Activated naive CD4-positive, alpha-beta T cell treated with anti-CD3 and anti-CD28 coated beads, Interleukin-2, amount 50 U/mL, for 16 hours (primary cell): ENCODE measurements at regions not wholly inside any gene's neighbourhood (a gene's known extent, or its start where the extent isn't known, plus 50 kb on each side); places are given as distances from the start of the nearest gene placed in this dataset.

Experiments used
- DNase-seq: peaks from one replicate; pipeline ENCODE4 v3.0.0-alpha.2; 2020

DNA sequence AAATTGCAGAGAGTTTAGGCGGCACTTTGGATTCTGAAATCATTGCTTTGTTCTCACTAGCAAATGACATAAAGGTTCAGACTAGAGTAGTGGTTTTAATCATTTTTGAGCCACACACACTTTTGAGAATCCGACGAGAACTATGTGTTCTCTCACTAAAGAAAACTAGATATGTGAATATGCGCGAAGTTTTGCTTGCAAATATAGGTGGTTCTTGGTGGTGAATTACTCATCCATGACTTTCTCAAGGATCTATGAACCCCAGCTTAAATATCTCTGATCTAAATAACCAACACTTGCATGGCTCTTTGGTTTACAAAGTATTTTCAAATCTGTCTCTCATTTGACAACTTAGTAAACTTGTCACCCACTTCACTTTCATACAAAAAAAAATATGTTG lies 54.8 kb downstream of the NOG start:
- DNase-seq, result no peak

DNA sequence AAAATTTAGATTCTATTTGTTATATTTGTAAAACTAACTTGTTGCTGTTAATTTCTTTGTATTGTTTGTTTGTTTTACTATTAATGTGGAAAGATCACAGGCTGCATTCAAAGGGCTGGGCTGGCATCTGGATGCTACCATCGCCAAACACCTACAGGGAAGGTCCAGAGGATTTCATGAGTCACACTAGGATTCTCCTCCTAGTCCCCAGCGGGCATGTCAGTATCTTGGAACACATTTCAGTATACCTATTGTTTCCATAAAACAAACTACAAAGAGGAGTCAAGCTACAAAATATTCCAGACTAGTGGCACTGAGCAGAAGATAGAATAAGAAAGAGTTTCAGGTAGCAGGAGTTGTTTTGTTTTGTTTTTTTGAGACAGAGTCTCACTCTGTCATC lies 55.3 kb downstream of the NOG start:
- DNase-seq, result no peak

DNA sequence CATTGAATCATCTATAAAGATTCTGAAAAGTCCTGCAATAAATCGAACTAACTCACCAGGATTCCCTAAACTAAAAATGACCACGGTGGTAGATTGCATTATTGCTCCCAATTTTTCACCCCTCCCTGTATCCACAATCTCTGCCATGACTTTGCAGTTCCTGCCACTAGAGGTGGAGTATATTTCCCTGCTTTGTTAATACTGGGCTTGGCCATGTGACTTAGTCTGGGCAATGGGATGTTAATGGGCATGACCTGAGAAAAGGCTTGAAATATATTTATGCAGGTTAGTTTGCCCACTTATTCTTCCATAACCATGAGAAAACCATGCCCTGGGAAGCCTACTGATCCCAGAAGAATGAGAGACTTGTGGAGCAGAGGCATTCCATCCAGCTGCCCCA lies 59.1 kb downstream of the NOG start:
- DNase-seq, result no peak

DNA sequence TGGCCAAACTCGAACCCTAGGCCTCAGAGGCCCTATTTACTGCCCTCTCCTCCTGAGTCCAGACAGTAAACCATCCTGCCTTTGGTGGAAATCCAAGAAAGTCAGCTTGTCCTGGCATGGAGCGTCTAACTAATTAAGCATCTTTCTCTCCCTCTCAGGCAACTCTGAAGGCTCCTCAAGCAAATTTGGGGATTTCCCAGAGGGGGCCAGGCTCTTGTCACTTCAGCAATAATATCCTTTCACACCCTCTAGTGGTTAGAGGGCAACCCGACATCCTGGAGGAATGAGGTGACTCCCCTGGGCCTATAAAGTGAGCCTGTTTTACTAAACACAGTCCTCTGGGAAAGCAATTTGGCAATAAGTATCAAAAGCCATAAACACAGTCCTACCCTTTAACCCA lies 60.4 kb downstream of the NOG start:
- peak; percentile 71 for DNase-seq

DNA sequence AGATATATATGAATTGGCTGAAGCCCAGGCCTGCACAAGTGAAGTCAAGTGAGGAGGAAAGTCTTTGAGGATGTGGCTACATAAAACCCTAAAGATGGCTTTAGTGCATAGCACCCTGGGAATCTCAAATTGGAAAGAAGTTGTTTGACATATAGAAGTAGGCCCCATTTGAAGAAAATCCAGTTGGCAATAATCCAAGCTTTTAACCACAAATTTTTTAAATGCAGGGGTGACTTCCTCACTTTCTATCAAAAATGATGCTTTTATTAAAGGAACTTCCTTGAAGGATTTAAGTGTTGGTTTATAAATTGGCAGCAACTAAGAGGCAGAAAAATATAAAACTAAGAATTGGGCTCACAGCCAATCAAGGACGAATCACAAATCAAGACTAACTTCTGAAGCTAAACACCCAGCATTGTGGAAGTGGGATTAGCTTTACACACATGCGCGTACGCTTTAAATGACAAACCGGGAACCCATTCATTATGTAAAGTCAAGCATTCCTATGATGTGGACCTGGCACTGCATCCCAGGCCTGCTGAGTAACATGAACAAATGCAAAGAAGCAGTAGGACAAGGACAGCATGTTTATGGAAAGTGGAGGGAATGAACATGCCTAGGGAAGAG lies 63.3 kb downstream of the NOG start:
- no peak for DNase-seq

DNA sequence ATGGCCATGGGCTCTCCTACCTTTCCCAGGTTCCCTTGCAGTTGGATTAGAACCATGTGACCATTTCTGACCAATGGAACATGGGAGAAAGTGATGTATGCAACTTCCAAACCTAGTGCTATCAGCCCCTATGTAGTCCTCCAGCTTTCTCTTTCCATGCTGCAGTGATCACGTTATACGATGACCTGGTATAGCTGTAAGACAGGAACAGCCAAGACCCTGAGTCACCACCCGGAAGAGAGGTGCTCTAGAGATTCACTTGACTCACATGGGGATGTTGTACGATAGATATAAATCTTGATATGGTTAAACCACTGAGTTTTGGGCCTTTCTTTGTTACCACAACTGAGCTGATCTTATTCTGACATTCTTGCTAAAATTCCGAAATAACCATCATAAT lies 65.1 kb downstream of the NOG start:
- DNase-seq, result no peak

DNA sequence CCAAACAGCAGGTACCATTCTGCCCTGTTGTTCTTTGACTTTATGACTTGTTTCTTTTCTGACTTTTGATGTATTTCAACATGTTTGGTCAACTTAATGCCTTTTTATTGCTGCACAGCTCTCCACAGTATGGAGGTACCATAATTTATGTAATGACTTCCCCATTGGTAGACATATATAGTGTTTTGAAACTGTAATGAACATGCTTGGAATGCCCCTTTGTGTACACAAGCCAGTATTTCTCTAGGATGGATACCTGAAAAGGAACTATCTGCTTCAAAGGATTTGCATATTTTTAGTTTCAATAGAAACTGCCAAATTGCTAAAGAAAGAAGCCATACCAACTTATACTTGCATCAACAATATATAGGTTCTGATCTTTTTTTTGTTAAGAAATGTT lies 66.1 kb downstream of the NOG start:
- DNase-seq, result no peak

DNA sequence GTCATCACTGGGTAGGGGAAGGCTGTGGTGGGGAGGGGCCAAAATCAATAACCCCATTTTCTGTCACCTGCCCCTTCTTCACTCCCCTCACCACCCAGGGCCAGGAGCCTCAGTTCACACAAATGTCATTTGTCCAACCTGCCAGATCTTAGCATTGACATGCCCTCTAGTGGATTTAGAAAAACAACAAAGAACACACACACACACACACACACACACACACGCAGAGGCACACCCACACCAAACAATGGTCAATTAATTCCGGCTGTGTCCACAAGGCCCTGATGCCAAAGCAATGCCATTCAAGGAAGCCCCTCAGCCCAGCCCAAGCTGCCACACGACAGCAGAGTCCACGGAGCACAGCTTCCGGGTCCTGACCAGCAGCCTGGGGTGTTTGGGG lies 68.4 kb downstream of the NOG start:
- no peak for DNase-seq

DNA sequence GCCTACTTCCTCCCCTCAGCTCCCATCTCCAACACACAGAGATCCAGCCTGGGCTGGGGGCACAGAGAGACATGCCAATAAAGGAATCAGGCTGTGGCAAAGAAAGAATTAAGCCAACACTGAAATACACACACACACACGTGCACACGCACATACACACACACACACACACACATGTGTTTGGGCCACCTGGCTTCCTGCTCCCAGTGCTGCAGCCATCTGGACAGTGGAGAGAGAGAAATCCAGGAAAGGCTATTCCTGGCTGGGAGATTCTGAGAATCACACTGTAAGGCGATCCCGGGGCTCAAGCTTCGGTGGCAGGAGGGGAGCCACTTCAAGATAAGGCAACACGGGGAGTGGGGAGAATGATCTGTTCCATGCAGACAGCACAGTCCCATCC lies 72.4 kb downstream of the NOG start:
- no peak for DNase-seq

DNA sequence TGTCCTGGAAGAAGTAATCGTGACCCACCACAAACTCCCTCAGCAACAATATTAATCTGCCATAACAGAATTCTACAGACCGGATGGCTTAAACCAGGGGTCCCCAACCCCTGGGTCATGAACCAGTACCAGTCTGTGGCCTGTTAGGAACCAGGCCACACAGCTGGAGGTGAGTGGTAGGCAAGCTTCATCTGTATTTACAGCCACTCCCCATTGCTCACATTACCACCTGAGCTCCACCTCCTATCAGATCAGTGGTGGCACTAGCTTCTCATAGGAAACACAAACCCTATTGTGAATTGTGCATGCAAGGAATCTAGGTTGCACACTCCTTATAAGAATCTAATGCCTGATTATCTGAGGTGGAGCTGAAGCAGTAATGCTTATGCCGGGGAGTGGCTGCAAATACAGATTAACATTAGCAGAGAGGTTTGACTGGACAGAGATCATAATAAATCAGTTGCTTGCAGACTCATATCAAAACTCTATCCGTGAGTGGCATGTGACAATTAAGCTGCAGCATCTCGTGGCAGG lies 74.5 kb downstream of the NOG start:
- no peak for DNase-seq

DNA sequence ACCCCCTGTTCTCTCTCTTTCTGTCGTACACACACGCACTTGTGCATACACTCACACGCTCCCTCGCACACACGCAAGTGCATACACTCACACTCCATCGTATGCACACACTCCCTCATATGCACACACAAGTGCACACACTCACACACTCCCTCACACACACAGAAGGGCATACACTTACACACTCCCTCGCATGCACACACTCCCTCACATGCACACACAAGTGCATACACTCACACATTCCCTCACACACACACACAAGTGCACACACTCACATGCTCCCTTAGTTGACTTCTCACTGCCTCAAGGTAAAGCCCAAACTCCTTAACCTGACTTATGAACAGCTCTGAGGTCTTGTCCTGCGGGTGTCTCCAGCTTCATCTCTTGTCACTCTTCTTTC lies 78.7 kb downstream of the NOG start:
- no peak for DNase-seq

DNA sequence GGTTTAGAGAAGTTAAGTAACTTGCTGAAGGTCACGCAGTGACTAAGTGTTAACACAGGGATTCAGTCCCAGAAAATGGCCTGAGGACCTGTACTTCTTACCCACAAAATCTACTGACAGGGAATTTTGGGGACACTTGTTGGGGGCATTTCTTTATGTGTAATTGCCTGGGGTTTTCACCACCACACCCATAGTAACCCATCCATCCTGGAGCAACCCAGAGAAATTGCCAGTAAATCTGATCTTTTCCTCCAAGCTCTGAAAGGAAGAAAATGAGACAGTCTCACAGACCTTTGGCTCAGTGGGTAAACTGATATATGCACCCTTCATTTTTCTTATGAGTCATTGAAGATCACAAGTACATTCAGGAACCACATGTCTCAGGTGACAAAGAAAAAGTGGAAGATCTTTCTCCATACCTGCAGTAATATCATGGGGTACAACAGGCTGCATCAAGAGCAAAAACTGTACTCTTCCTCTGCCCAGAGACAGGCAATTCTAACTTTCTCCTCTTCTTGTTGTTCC lies 81.0 kb downstream of the NOG start:
- DNase-seq, result no peak

DNA sequence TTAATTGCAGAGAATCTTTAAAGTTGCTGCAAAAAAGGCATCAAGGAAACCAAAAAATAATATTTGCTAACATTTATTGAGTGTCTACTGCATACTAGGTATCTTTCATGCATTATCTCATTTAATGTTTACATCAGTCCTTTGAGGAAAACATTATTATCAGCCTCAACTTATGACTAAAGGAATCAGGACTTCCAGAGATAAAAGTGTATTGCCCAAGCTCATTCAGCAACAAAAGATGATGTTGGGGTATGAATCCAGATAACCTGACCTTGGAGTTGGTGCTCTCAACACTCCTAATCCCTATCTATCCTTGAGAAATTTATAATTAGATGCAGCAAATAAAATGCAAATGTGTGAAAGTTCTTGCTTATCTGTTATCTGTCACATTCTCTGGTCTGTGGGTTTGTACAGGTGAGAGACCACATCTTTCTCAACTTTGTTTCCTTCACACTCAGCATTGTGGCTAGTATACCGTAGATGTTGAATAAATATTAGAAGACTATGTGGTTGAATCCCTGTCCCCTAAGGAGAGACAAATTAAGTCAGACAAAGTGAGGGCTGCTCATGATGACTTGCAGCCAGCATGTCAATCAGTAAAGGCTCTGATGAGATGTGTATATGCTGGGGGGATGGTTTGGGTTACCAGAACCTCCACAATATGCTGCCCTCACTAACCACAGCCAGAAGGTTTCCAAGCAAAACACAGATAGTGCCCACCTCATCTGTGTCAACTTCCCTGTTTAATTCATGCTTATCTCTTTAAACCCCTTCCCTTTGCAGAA lies 82.6 kb downstream of the NOG start:
- DNase-seq, result no peak

DNA sequence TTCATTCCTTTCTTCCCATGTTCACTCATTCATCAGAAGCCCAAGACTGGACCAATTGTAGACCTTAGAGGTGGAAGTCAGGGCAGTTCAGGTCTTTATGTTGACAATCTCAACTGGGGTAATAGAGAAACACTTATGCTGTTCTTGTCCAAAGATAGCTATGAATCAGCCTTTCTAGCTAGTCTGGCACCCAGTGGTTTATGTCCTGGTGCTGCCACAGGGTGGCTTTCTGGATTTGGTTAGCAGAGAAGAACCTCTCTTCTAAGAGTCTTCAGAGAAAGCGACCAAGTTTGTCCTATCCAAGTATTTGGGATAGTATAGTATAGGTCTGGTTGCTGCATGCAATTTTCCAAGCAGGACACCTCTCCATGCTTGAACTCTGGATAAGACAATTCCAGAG lies 83.3 kb downstream of the NOG start:
- DNase-seq, result no peak

DNA sequence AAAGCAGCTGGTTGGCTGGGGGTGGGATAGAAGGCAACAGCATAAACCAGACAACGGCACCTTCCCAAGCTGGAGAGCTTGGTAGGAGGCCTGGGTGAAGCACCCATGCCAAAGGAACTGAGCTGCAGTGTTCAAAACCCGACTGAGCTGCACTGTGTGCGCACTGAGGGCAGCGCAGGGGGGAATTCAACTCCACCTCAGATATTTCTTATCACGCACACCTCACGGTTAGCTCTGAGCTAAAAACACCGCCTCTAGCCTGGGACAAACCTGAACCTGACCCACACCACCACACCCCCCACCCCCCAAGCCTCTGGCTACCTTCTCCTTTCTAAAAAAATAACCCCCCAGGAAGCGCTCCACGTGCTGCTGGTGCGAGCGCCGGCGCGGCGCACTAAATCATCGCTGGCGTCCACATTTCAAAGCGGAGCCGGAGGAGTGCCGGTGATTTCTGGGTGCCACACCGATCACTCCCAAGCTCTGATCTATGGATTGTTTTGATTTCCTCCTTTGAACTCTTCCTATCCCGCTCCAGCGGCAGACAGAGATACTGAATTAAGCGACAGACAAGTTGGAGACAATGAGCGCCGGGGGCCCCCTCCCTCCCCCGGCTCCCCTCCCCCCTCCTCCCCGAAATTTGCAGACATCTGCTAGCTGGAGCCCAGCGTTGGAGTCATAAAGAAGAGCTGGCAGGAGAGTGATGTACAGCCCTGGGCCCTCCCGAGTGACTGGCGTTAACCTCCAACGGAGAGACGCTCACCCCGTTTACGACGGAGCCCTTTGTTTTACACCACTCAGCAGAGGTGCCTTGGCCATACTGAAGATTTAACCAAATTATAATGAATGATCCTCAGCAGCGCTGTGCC lies 85.0 kb downstream of the NOG start:
- DNase-seq, result no peak

DNA sequence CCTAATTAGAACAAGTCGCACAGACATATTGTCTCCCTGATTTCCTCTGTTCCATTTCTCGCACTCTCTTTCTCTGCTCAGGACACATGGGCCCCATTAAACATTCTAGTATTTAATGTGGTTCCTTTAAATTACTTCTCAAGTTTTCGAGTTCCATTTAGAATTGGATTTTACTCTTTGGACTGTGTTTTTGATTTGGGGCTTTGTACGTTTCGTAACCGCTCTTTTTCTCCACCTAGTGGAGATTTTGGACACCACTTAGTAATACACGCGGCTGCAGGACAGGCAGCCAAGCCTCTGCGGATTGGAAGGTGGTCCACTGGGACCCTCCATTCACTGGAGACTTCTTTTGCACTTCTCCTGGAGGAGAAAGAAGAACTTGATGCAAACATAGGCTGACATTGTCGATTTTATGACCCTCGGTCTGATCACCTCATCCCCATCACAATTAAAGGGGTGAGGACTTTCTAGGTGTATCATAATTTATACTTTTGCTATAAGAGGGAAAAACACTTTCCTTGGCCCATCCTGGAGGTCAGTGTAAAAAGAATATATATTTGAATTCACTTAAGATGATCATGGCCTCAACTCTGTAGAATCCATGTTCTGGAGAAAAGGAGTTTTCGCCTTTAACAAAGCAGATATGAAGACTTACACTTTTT lies 85.7 kb downstream of the NOG start:
- no peak for DNase-seq

DNA sequence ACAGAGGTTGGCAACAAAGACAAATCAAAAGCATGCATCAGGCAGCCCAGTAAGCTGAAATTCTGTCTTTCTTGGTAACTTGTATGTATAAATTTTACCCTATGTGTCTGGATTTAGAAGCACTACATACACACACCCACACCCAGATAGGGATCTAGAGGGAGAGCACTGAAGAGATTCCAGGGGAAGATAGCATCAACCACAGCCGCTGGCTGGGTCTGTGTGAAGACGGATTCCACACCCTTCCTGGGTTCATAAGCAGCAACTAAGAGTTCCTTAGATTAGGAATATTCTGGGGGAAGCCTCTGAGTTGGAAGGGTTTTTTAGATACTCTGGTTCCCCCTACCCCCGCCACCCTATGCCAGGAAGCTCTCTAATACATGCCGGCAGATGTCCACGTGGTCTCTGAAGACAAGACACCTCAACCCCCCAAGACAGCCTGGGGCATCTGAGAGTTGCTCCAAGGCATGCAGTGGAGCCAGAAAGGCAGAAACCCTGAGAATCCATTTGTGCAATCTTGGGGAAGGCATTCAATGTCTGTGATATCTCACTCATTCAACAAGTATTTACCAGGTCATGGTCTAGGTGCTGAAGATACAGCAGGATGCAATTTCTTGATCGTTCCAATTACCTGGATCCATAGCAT lies 86.4 kb downstream of the NOG start:
- DNase-seq, result no peak

DNA sequence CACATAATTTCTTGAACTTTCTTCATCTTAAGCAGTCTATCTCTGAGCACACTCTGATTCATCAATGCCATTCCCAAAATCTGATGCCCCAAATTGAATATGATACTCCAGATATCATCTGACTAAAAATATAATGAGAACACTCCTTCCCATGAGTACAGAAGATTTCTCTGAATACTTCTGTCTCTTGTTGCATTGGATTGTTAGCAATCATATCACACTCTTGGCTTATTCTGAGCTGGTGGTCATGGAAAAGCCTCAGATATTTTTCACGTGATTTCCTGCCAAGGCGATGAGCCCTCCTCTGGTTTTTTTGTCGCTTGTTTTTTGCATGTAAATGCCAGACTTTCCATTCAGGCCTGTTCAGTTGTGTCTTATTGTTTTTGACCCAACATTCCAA lies 87.2 kb downstream of the NOG start:
- DNase-seq, result no peak

DNA sequence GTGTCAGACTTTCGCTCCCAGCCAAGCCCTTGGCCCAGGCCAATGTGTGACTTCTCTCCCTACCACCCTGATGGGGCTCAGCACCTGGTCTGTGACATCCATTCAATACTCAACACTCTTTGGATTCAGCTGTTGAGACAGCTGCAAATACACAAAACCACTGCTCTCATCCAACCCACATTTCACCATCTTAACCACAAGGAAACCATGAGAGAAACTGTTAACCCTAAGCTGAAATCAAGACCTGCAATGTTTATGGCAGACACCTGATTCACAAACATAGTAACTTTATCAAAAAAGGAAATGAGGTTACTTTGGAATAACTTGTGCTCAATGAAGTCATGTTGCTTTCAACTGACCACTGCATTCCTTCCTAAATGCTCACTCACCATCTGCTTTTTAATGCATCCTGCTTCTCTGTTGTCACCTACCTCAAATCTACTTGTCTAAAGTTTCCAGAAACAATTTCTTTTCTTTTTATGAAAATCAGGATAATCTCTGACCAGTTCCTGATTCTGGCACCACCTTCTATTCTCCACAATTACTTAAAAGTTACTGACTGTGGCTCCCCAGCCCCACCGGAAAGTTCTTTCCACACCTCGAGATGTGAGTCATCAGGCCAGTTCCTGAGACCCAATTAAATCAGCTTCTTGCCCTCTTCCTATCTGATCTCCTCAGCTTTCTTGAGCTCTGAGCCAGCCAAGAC lies 88.2 kb downstream of the NOG start:
- no peak for DNase-seq

DNA sequence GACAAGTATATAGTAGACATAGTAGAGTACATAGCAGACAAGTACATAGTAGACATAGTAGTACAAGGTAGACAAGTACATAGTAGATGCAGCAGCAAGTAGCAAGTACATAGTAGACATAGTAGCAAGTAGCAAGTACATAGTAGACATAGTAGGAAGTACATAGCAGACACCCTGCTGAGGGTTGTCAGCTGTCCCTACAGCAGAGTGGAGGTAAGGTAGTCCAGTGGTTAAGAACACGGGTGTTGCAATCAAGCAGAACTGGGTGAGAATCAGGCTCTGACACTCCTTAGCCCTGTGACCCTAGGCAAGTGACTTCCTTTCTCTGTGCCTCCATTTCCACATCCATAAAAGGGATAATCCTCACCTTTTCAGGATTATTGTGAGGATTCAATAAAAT lies 94.7 kb downstream of the NOG start:
- no peak for DNase-seq

DNA sequence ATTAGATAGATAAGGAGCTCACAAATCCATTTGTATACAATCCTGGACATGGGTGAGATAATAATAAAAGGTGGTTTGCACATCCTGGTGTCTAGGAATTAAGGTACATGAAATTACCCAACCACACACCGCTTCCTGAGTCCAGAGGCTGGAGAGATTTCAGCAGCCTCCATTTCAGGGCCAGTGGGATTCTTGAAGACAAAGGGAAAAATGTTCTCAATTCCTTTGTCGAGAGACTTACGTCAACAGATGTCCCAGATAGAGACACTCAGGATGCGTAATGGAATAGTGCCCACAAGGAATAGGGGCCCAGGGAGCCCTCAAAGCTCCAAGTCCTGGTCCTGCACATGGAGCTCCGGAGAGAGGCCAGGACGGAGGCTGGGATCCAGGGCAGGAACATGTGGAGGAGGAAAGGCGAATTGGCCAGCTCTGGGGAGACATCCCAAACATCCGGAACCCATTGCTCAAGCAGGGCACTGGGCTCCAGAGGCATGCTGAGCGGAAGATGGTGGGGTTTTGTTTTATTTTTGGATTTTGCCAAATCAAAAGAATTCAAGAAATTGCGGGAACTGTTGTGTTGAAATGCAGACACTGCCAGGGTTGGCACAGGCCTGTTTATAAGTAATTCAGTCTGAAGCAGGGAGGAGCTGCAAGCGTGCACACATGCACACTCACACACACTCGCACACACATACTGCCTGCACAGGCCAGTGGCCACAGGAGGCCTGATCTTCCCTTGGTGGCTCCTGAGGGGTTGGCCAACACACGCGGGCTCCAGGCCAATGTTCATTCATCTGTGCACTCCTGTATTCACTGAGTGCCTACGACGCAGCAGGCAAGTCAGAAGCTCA lies 97.2 kb downstream of the NOG start:
- DNase-seq, result no peak
